Brain pericyte (primary cell): ENCODE measurements at regions not wholly inside any gene's neighbourhood (a gene's known extent, or its start where the extent isn't known, plus 50 kb on each side); places are given as distances from the start of the nearest gene placed in this dataset.

Experiments
- DNase-seq: peaks from one replicate; pipeline ENCODE4 v3.0.0-alpha.2; 2012; ENCODE audit warnings: low read depth, low spot score

GRCh38 chr2:180144338-180144813 lies 137.3 kb upstream of the CWC22 start:
- no peak for DNase-seq

DNA sequence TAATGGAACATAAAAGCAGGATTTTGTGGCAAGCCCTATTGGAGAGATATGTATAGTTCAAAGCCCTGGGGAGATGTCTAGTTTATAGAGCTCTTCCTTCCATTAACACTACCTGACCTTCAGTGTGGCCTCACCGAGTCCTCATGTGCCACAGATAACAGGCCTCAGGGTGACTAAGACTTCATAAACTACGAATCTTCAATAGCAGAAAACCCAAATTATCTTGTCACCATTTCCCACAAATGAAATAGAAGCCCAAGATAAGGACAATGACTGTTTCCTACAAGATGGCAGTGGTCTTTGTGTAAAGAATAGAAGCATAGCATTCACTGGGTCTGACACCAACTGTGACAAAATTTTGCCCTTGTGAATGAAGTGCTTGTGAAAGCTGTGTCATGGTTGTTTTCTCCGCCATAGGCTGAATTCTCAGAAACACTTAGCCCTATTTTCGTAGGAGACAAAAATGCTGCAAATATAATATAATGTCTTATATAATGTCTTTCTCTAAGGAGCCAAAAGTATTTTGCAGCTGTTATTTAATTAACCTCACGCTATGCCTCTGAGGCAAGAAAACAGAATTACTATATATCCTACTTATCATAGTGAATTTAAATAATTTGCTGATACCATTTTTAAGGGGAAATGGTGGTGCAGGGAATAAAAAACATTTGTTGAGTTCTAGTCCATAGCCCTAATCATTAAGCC lies 136.7 kb upstream of the CWC22 start:
- no peak for DNase-seq

DNA sequence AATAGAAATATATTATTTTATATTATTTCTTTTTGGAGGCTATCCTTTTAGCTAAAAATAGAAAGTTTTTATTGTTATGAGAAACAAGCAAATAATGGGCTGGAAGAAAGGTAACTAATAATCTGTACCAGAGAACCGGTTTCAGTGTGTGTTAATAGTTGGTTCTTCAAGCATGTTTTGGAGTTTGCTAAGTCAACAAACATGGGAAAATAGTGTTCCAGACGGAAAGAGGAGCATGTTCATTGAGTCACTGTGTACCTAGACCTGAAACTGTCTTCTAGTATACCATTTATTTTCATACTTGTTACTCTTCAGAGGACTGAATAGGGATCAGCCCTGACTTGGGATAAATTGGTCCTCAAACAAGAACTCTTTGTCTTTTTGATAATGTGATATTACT lies 134.5 kb upstream of the CWC22 start:
- DNase-seq: no peak

GRCh38 chr2:180133736-180134135 lies 126.6 kb upstream of the CWC22 start:
- no peak for DNase-seq

DNA sequence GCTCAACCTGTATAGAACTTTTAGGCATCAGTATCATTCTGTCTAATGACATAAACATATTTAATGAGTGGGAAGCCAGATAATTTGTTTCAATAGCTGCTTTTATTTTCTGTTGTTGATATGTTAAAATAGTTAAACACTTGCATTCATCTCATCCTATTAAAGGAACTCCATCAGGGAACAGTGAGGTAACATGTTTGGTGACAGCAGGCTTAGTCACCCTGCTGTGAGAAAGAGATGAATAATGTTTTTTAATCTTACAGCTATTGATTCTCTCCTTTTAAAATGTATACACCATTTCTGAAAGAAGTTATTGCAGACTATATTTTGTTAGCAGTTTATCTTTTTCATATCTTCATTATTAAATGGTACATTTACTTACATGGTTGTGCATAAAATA lies 123.3 kb upstream of the CWC22 start:
- no peak for DNase-seq

- no peak for DNase-seq
These were observed 121.8 kb upstream of the CWC22 start for GRCh38 chr2:180128861-180129260.

DNA sequence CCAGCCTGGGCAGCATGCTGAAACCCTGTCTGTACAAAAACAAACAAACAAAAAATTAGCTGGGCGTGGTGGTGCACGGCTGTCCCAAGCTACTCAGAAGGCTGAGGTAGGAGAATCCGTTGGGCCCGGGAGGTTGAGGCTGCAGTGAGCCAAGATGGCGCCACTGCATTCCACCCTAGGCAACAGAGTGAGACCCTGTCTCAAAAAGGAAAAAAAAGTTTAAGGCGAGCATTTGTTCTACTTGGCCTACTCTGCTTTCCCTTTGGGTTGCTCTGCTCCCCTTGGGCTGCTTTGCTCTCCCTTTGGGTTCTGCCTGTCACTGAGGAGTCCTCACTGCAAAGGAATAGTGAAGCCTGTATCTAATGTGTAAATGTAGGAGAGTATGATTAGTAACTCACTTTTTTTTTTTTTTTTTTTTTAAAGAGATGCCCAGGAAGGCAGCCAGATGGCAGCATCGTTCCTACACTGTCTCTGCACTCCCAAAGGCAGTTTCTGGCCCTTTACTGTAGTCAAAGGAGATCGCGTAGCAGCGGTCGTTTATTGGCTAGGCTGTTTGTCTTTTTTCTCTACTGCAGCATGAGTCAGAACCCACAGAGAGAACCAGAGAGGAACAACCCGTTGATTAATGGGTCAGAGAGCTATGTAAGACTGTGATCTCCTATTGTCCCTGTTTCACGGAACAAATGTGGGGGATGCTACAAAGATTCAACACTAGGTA lies 118.3 kb upstream of the CWC22 start:
- DNase-seq: peak; percentile 68

DNA sequence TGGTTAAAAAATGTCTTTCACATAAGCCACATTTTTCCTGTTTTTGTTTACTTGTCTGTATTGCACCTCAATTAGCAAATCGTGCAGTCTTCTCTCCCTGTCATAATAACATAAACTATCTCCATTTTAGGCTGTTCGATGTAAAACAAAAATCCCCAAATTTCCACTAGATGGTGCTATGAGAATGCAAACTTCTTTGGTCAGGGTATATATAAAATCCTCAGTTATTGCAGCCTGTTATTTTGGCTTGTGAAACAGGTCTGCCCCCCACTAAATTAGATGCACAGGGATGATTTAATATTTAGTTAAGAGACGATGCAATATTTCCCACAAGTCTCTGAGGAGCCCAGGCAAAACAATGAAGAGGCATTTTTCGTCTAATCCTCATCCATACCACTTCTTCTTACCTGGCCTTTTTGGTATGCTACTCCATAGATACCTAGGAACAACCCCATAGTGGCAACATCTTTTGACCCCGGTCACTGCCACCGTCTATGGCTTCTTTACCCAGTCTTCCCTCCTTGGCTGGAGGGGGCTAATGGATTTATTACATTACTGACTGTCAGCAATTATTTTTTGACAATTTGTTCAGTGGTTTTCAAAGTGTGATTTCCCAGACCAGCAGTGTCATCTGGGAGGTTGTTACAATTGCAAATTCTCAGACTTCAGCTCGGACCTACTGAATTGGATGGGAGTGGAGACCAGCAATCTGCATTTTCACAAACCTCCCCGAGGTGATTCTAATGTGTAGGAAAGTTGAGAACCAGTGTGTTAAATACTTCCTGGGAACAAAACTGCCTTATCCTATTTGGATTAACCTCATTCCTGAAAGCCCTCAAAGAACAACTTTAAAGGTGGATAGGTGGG lies 117.4 kb upstream of the CWC22 start:
- peak; percentile 16 for DNase-seq

GRCh38 chr2:180122874-180123273 lies 115.8 kb upstream of the CWC22 start:
- no peak for DNase-seq

- no peak for DNase-seq
These were observed 108.6 kb upstream of the CWC22 start for GRCh38 chr2:180115675-180116074.

- DNase-seq: no peak
These were observed 108.2 kb upstream of the CWC22 start for GRCh38 chr2:180115269-180115668.

DNA sequence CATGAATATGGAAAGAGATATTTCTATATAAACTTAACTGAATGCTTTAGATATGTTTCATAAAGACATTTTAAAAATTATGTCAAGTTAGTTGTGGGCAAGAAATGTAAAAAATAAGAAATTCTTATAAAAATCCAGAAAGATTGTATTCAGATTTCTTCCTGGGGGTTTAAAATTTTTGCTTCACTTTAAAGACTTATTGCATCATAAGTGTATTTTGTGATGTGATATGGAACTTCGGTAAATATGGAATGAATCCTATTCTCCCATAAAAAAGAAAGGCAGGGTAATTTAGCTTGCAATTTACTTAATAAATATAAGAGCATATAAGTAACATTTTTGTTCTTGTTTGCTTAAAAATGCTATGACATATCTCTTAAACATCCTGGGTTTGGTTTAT lies 104.8 kb upstream of the CWC22 start:
- DNase-seq: no peak

GRCh38 chr2:180110469-180110868 lies 103.4 kb upstream of the CWC22 start:
- no peak for DNase-seq

DNA sequence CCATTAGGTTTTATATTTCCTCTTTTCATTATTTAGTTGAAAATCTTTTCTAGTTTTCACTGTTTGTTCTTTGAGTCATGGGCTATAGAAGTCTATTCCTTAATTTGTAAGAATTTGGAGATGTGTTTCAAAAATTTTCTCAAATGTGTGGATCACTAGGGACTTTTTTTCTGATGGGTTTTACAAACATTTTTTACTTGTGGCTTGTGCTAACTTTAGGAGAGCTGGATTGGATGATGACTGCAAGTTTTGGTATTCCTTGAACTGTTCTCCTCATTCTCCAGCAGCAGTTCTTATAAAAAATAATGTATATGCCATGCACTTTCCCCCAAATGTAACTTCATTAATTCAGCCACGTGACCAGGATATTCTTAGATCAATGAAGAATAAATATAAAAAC lies 94.7 kb upstream of the CWC22 start:
- DNase-seq: no peak

GRCh38 chr2:180099308-180099707 lies 92.2 kb upstream of the CWC22 start:
- no peak for DNase-seq

DNA sequence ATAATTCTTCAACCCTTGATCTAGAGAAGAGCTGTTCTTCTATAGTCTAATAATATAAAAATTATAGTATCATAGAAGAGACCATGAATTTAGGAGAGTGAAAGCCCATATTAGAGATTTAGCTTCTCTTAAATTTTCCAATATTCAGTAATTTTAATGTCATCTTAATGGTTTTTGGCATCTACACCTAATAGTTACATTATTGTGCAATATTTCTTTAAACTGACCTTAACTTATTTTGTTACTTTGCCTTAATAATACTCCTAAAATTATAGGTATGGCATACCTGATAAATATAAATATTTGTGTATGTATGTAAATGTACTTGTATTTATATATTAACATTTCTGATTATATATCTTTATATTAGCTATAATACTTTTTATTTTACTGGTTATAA lies 78.0 kb upstream of the CWC22 start:
- no peak for DNase-seq

DNA sequence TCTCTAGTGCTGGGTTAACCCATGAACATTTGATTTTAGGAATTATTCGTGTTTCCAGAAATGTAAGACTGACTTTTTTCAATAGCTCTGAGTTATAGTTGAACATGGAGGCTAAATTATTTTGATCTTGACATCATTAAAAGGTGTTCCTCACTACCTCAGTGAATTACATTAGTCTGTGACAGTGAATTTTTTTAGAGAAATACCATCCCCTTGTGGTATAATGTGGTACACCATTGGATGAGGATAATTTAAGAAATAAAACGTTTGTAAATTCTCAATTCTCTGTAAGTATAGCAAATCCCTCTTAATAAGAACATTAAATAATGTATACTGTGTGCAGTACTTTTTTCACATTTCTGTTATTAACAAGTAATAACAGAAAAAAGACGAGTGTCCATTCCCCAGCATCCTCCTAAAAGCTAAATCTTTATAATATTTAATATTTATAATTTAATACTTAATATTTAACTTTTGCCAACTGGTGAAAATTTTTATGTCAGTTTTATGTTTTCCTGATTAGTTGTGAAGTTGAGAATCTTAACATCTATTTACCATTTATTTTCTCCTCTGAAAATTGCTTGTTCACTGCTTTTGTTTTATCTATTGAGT lies 70.3 kb upstream of the CWC22 start:
- peak; percentile 3 for DNase-seq

DNA sequence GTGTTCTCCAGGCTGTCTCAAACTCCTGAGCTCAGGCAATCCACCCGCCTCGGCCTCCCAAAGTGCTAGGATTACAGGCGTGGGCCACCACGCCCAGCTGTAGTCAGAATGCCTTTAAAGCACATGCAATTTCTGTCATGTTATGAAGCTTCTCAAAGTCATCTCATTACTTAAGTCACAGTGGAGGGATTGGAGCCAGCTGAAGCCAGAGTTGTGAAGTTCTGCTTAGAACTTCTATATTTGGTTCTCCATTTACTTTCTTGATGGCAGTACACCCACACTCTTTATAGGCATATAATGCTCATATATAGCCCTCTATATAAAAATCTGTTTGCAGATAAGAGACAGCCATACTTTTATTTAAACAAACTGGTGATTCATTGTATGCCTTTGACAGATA lies 68.8 kb upstream of the CWC22 start:
- no peak for DNase-seq

DNA sequence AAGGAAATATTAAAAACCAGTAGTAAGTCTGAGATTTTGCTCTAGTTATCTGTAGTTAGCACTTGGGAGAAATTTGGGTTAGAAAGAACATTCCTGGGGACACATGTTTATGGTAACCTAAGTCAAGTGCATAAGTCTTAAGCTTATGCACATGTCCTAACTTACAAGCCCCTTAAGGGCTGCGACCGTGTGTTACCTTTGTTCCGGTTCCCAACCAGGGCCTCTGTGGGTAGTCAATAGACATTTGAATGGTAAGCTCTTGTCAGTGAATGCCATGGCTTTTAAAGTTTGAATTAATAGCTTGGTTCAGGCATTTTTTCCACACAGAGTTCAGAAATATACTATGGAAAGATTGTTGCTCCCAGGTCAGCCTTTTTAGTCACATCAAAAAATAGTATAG lies 64.7 kb upstream of the CWC22 start:
- no peak for DNase-seq

- DNase-seq: no peak
These were observed 56.5 kb upstream of the CWC22 start for GRCh38 chr2:180063494-180064092.

- DNase-seq: no peak
These were observed 55.1 kb upstream of the CWC22 start for GRCh38 chr2:180062178-180062577.

DNA sequence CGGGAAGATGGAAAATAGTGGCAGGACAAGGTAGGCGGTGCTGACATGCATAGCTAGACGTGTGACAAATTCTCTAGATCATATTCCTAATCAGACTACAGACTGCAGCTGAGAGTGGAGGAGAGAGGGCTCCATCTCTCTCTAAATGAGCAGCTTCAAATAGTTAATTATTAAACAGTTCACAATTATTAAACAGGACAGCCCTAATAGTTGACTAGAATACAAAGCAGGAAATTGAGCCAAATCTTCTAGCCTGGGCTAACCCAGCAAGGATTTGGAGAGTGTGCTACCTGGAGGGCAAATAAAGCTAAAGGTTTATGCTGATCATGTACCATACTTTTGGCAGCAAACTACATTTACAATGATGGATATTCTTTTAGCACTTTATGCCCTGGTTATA lies 54.4 kb upstream of the CWC22 start:
- no peak for DNase-seq
